Natural killer cell treated with Interleukin-12 subunit alpha and Interleukin-12 subunit beta and Interleukin-15 and Interleukin-18, amount 100 ng/mL, for 72 hours (primary cell): ENCODE measurements at regions not wholly inside any gene's neighbourhood (a gene's known extent, or its start where the extent isn't known, plus 50 kb on each side); places are given as distances from the start of the nearest gene placed in this dataset.

ENCODE experiments used
- ATAC-seq, 2 donors: fragments of 150-1000 bp; cut with Tn5 transposase in 1 of 2; sonication (Bioruptor Pico), chemical (Tn5 transposase) in 1 of 2; 2 replicates each; pipeline ENCODE4 v1.10.0; 2021
- DNase-seq: peaks from one replicate; pipeline ENCODE4 v3.0.0; 2022; ENCODE audit warnings: low spot score
- H3K27ac Mint-ChIP-seq, 2 donors: 1 replicate in 1 of 2; 2 replicates in 1 of 2; pipeline ENCODE4 v1.8.0; 2022; ENCODE audit warnings: mixed read lengths in 2 of 2, mild to moderate bottlenecking in 1 of 2, moderate library complexity in 1 of 2
- H3K27me3 Mint-ChIP-seq, 2 donors: 1 replicate in 1 of 2; 2 replicates in 1 of 2; pipeline ENCODE4 v1.8.0; 2022; ENCODE audit warnings: mixed read lengths in 2 of 2
- H3K36me3 Mint-ChIP-seq: one replicate; pipeline ENCODE4 v1.8.0; 2022; ENCODE audit warnings: mixed read lengths
- H3K4me1 Mint-ChIP-seq, 2 donors: 1 replicate in 1 of 2; 2 replicates in 1 of 2; pipeline ENCODE4 v1.8.0; 2022; ENCODE audit warnings: low read depth in 2 of 2, mixed read lengths in 2 of 2, mild to moderate bottlenecking in 1 of 2
- H3K4me3 Mint-ChIP-seq: one replicate; pipeline ENCODE4 v1.8.0; 2022; ENCODE audit warnings: mixed read lengths
- H3K9me3 Mint-ChIP-seq: 2 replicates; pipeline ENCODE4 v1.8.0; 2022; ENCODE audit warnings: mixed read lengths

- Mint-ChIP-seq H3K4me1 (no peaks in the 10 kb centered on the region), H3K27me3 (no peaks in the 10 kb centered on the region), H3K27ac (no peak overlapping the region), H3K4me3 (no peak overlapping the region), H3K9me3 (peaks cover 2% of the 10 kb centered on the region), H3K36me3 (no peaks in the 10 kb centered on the region)
- ATAC-seq (no peak), DNase-seq (no peak)
Measured at GRCh38 chr5:98064118-98064685, 709.3 kb upstream of the RGMB start.

GRCh38 chr5:98065261-98065909 is 708.1 kb upstream of the RGMB start:
- Mint-ChIP-seq H3K4me1 (no peaks in the 10 kb centered on the region), H3K27me3 (no peaks in the 10 kb centered on the region), H3K36me3 (no peaks in the 10 kb centered on the region), H3K27ac (no peak overlapping the region), H3K9me3 (peaks cover 2% of the 10 kb centered on the region), H3K4me3 (no peak overlapping the region)
- DNase-seq (no peak), ATAC-seq (no peak)

- H3K27me3 Mint-ChIP-seq = no peaks in the 10 kb centered on the region
- H3K9me3 Mint-ChIP-seq = peaks cover 6% of the 10 kb centered on the region
- H3K4me3 Mint-ChIP-seq = no peak overlapping the region
- no peaks in the 10 kb centered on the region for H3K36me3 Mint-ChIP-seq
- DNase-seq (no peak), ATAC-seq (no peak)
- no peak overlapping the region for H3K27ac Mint-ChIP-seq
- no peaks in the 10 kb centered on the region for H3K4me1 Mint-ChIP-seq
Measured at GRCh38 chr5:98066910-98067309, 706.6 kb upstream of the RGMB start.

DNA sequence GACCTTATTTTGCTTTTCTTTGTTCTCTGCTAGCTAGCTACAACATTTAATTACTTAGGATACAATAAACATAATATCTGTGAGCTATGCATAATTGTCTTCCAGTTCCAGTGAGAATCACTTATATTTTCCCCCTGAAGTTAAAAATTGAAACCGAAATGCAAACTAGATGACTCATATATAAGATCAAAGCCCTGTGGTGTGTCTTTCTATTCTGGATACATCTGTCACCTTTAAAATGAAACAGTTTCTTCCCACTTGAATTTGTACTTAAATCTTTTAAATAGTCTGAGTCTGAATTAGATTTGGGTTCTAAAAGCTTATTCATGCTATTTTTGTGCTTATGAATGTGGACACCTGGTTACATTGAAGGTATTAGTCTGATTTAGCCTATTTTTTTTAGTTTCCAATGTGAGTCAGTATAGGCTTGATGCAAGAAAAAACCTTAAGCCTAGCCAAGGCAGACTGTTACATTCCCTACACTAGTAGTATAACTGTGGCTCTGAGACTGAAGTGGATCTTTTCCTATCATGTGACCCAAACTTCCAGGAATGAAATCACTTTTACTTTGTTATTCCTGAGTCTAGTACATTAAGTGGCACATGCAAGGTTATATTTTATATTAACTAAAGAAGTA is 703.5 kb upstream of the RGMB start:
- no peak overlapping the region for H3K4me3 Mint-ChIP-seq
- ATAC-seq = no peak
- H3K9me3 Mint-ChIP-seq = peaks cover 3% of the 10 kb centered on the region
- H3K27ac Mint-ChIP-seq = no peak overlapping the region
- no peaks in the 10 kb centered on the region for H3K36me3 Mint-ChIP-seq
- no peaks in the 10 kb centered on the region for H3K4me1 Mint-ChIP-seq
- no peaks in the 10 kb centered on the region for H3K27me3 Mint-ChIP-seq
- DNase-seq = no peak

GRCh38 chr5:98072921-98073320 is 700.5 kb upstream of the RGMB start:
- Mint-ChIP-seq H3K36me3 (no peaks in the 10 kb centered on the region), H3K4me1 (no peaks in the 10 kb centered on the region), H3K27ac (no peak overlapping the region), H3K9me3 (peaks cover 3% of the 10 kb centered on the region), H3K27me3 (no peaks in the 10 kb centered on the region), H3K4me3 (no peak overlapping the region)
- no peak for DNase-seq
- no peak for ATAC-seq

GRCh38 chr5:98076501-98076900 is 697.0 kb upstream of the RGMB start:
- no peak overlapping the region for H3K4me3 Mint-ChIP-seq
- H3K27me3 Mint-ChIP-seq = no peaks in the 10 kb centered on the region
- no peak overlapping the region for H3K27ac Mint-ChIP-seq
- no peaks in the 10 kb centered on the region for H3K36me3 Mint-ChIP-seq
- ATAC-seq (no peak), DNase-seq (no peak)
- no peaks in the 10 kb centered on the region for H3K4me1 Mint-ChIP-seq
- H3K9me3 Mint-ChIP-seq = peaks cover 5% of the 10 kb centered on the region

- H3K9me3 Mint-ChIP-seq = peaks cover 4% of the 10 kb centered on the region
- ATAC-seq = no peak
- no peaks in the 10 kb centered on the region for H3K36me3 Mint-ChIP-seq
Measured at GRCh38 chr5:98085593-98085992, 687.9 kb upstream of the RGMB start.

DNA sequence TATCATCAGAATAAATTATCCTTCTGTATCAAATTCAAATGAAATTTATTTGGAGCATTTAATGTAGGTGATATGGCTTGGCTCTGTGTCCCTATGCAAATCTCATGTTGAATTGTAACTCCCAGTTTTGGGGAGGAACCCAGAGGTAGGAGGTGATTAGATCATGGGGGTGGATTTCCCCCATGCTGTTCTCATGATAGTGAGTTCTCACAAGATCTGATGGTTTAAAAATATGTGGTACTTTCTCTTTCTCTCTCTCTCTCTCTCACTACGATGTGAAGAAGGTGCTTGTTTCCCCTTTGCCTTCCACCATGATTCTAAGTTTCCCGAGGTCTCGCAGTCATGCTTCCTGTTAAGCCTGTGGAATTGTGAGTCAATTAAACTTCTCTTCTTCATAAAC is 678.4 kb upstream of the RGMB start:
- Mint-ChIP-seq H3K4me3 (no peak overlapping the region), H3K9me3 (peaks cover 3% of the 10 kb centered on the region), H3K4me1 (no peaks in the 10 kb centered on the region), H3K27me3 (no peaks in the 10 kb centered on the region), H3K27ac (no peak overlapping the region), H3K36me3 (no peaks in the 10 kb centered on the region)
- DNase-seq = no peak
- ATAC-seq = no peak

More at GRCh38 chr5:98085593-98085992, 687.9 kb upstream of the RGMB start:
- Mint-ChIP-seq H3K27me3 (no peaks in the 10 kb centered on the region), H3K4me3 (no peak overlapping the region), H3K4me1 (no peaks in the 10 kb centered on the region), H3K27ac (no peak overlapping the region)
- DNase-seq = no peak

DNA sequence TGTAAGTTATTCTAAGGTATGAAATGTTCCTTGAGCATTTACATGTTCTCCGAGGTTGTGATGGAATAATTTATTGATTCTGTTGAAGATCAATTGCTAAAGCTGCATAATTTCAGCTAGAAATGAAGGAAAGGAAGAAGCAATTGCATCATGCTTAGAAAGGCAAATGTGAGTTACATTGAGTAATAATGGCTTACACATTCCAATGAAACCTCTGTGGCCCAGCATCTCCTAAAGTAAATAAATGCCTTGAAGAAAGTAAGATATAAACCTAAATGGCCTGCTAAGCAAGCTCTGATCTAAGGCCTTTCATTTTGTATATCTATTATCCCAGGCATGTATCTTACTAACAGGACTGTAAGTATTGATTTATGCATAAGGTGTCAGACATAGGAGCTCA is 677.3 kb upstream of the RGMB start:
- H3K9me3 Mint-ChIP-seq = peaks cover 8% of the 10 kb centered on the region
- ATAC-seq (no peak), DNase-seq (no peak)
- H3K27me3 Mint-ChIP-seq = no peaks in the 10 kb centered on the region
- no peak overlapping the region for H3K4me3 Mint-ChIP-seq
- H3K36me3 Mint-ChIP-seq = no peaks in the 10 kb centered on the region
- H3K27ac Mint-ChIP-seq = no peak overlapping the region
- H3K4me1 Mint-ChIP-seq = no peaks in the 10 kb centered on the region

- Mint-ChIP-seq H3K9me3 (peaks cover 5% of the 10 kb centered on the region), H3K27me3 (no peaks in the 10 kb centered on the region), H3K27ac (no peak overlapping the region), H3K36me3 (no peaks in the 10 kb centered on the region), H3K4me3 (no peak overlapping the region), H3K4me1 (no peaks in the 10 kb centered on the region)
- DNase-seq = no peak
- no peak for ATAC-seq
Measured at GRCh38 chr5:98099448-98100105, 673.9 kb upstream of the RGMB start.

GRCh38 chr5:98101131-98101530 is 672.3 kb upstream of the RGMB start:
- Mint-ChIP-seq H3K4me3 (no peak overlapping the region), H3K4me1 (no peaks in the 10 kb centered on the region), H3K36me3 (no peaks in the 10 kb centered on the region), H3K9me3 (peaks cover 5% of the 10 kb centered on the region), H3K27ac (no peak overlapping the region), H3K27me3 (no peaks in the 10 kb centered on the region)
- DNase-seq (no peak), ATAC-seq (no peak)

- H3K4me3 Mint-ChIP-seq = no peak overlapping the region
Measured at GRCh38 chr5:98102936-98103335, 670.5 kb upstream of the RGMB start.

DNA sequence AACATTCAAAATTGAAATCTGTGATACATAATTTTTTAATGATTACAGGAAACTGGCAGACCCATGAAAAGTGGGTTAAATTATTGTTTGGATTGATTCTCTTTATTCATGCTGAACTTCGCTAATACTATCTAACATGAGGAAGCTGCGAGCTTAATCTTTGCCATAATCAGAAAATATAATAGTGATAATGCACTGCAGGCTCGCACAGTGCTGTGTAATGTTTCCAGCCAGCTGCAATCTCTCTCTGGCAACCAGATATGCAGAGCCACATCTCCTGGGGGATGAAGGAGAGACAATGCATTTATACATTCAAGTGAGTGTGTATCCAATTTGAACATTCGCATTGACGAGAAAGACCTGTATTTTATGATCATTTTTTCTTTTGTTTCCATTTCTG is 669.7 kb upstream of the RGMB start:
- Mint-ChIP-seq H3K27ac (no peak overlapping the region), H3K9me3 (peaks cover 5% of the 10 kb centered on the region), H3K4me1 (no peaks in the 10 kb centered on the region), H3K4me3 (no peak overlapping the region), H3K36me3 (no peaks in the 10 kb centered on the region), H3K27me3 (no peaks in the 10 kb centered on the region)
- ATAC-seq (no peak), DNase-seq (no peak)

More at GRCh38 chr5:98102936-98103335, 670.5 kb upstream of the RGMB start:
- Mint-ChIP-seq H3K9me3 (peaks cover 5% of the 10 kb centered on the region), H3K4me1 (no peaks in the 10 kb centered on the region), H3K36me3 (no peaks in the 10 kb centered on the region), H3K27ac (no peak overlapping the region), H3K27me3 (no peaks in the 10 kb centered on the region)
- DNase-seq (no peak), ATAC-seq (no peak)

GRCh38 chr5:98104454-98105188 is 668.8 kb upstream of the RGMB start:
- no peak overlapping the region for H3K27ac Mint-ChIP-seq
- no peak for ATAC-seq

More at GRCh38 chr5:98104454-98105188, 668.8 kb upstream of the RGMB start:
- no peak overlapping the region for H3K4me3 Mint-ChIP-seq
- no peaks in the 10 kb centered on the region for H3K4me1 Mint-ChIP-seq
- H3K9me3 Mint-ChIP-seq = peaks cover 5% of the 10 kb centered on the region
- no peaks in the 10 kb centered on the region for H3K36me3 Mint-ChIP-seq
- no peaks in the 10 kb centered on the region for H3K27me3 Mint-ChIP-seq
- no peak for DNase-seq
